DND-41 (cell line): ENCODE measurements at regions not wholly inside any gene's neighbourhood (a gene's known extent, or its start where the extent isn't known, plus 50 kb on each side); places are given as distances from the start of the nearest gene placed in this dataset.

Experiments
- CTCF ChIP-seq: IDR thresholded peaks from 2 replicates; pipeline ENCODE4 v1.5.1; 2012; ENCODE audit warnings: borderline replicate concordance, low read length, moderate library complexity, mild to moderate bottlenecking; ENCODE audit not compliant: poor library complexity, severe bottlenecking; ENCODE audit errors: extremely low read depth
- EZH2 ChIP-seq: IDR thresholded peaks from 3 replicates; pipeline ENCODE4 v1.6.1; 2012; ENCODE audit warnings: borderline replicate concordance, low read depth, mild to moderate bottlenecking, moderate library complexity, low read length, inconsistent platforms; ENCODE audit not compliant: severe bottlenecking

GRCh38 chr15:39180030-39180429 is 400.8 kb upstream of the THBS1 start:
- TF ChIP-seq CTCF, result no peak
- no peak for TF ChIP-seq EZH2
